Large intestine (tissue), 3 donors: ENCODE measurements at regions not wholly inside any gene's neighbourhood (a gene's known extent, or its start where the extent isn't known, plus 50 kb on each side); places are given as distances from the start of the nearest gene placed in this dataset.
"Not testable (repeated sequence)": the region's sequence is repeated elsewhere in the genome, so short reads cannot be mapped to it uniquely, and the experiment has no call there.

Source experiments
- DNase-seq, 2 donors: peaks; one replicate each; pipeline versions ENCODE4 v3.0.0 to v3.0.0-alpha.2; 2013
- H3K27ac ChIP-seq: one replicate; pipeline ENCODE4 v1.5.1; 2013; ENCODE audit warnings: low read length
- H3K27me3 ChIP-seq: 2 replicates; pipeline ENCODE4 v1.6.1; 2013; ENCODE audit warnings: low read length; ENCODE audit not compliant: control insufficient read depth, insufficient read depth
- H3K36me3 ChIP-seq: 2 replicates; pipeline ENCODE4 v1.6.1; 2013; ENCODE audit warnings: low read length; ENCODE audit not compliant: control insufficient read depth, insufficient read depth
- H3K4me1 ChIP-seq: one replicate; pipeline ENCODE4 v1.6.1; 2013; ENCODE audit warnings: low read length; ENCODE audit not compliant: control insufficient read depth, insufficient read depth
- H3K4me3 ChIP-seq: one replicate; pipeline ENCODE4 v1.5.1; 2013; ENCODE audit warnings: low read length
- H3K9me3 ChIP-seq: one replicate; pipeline ENCODE4 v1.6.1; 2013; ENCODE audit warnings: mild to moderate bottlenecking, low read depth, low read length, moderate library complexity; ENCODE audit not compliant: control insufficient read depth
- WGBS: methylation state at CpG from one replicate; pipeline ENCODE4 v1.1.5; 2013; ENCODE audit warnings: low lambda C conversion rate; ENCODE audit not compliant: insufficient coverage; 5-methylcytosine and 5-hydroxymethylcytosine counted together

DNA sequence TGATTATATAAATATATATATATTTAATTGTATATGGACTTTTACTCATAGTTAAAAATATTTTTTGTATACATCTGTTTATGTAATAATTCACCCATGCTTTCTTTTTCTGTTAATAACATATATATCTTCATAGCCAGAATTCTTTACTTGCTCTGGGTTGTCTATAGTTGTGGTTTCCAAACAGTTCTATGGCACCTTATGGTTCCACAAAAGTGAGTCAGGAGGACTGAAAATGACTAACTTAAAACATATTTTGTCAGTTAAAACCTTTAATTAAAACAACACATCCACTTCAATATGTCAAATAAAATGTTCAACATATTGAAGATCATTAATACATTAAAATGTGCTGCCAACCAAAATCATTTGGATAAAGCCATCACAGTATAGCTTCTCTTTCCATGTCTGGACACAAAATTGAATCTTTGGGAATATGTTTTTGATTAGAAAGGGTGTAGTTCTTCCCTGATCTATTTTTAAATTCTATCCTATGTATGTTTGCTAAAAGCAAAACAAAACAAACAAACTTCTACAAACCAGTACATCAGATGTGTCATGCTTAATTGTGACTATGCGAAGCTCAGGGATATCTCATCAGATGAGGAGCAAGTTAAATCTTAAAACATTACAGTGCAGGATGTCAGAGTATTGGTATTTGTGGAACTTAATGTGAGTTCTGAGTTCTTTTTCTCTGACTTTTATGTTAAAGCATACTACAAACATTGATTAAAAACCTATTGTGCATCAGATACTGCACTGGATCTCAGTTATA, 1488.4 kb upstream of the TENM4 start:
- no peaks in the 10 kb centered on the region for H3K27me3 ChIP-seq
- no peak for DNase-seq
- H3K4me1 ChIP-seq = no peaks in the 10 kb centered on the region
- H3K4me3 ChIP-seq = no peak overlapping the region
- H3K36me3 ChIP-seq = no peaks in the 10 kb centered on the region
- no peaks in the 10 kb centered on the region for H3K9me3 ChIP-seq
- no peak overlapping the region for H3K27ac ChIP-seq
- WGBS = 100% methylated on average over 1 of the region's 1 CpG

DNA sequence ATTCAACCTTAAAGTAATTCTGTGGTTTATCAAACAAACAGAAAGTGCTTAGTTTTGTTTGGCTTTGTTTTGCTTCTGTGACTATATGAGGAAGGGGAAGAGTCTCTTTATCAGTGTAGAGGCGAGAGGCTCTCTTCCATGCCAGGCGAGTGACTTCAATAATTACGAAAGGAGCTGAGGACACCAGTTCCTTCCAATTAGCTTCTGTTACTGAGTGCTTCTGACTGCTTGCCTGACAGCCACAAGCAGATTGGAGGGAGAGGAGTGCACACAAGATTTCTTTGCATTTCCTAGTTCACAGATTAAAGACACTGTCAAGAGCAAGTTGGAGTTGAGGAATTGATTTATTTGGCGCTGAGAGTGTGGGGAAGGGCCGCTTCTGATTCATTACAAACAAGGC, 1484.5 kb upstream of the TENM4 start:
- Histone ChIP-seq H3K27ac (no peak overlapping the region), H3K4me1 (no peaks in the 10 kb centered on the region), H3K4me3 (no peak overlapping the region), H3K9me3 (no peaks in the 10 kb centered on the region), H3K36me3 (no peaks in the 10 kb centered on the region), H3K27me3 (no peaks in the 10 kb centered on the region)
- no CpG with 5 or more reads among the region's 5 CpGs for WGBS
- no peak for DNase-seq

DNA sequence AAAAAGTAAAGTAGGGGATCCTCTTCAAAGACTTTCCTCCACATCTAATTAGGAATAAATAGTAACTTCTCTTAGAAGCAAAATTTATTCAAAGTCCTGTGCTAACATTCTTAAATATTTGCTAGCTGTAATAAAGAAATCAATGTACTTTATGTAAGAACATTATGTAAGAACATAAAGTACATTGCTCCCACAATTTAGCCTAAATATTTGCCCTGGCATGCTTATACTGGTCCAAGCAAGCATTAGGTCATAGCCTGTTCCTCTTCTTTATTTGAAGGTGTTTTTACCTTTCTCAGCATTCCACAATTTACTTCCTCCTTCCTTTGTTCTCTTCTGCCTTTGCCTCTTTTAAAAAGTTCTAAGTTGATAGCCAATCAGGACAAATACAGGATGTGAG, 1480.5 kb upstream of the TENM4 start:
- not testable (repeated sequence) for H3K4me3 ChIP-seq, DNase-seq, H3K4me1 ChIP-seq

DNA sequence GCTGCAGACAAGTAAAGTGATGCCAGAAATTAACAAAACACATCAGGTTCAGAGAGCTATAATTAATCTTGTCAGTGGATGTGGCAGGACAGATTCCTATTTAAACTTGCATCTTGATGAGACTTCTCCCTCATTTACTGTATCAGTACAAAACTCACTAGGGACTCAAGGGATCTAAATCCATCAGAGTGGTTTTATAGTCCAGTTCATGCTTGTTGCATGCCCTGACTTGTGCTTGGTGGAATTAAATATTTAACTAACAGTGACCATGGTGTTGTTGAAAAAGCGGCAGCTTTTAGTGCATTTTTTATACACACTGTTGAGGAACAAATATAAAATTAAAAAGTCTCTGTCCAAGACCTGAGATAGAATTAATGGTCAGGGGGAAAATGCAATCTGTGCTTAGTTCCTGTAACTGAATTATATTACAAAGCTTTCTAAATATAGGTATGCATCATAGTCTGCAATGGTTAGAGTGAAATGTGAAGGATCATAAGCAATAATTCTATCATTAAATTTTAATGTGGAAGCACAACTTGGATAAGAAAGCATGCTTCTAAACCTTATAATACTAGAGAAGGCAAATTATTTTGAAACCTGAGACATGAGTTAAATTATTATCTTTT, 1475.5 kb upstream of the TENM4 start:
- Histone ChIP-seq H3K27me3 (no peaks in the 10 kb centered on the region), H3K36me3 (no peaks in the 10 kb centered on the region), H3K4me3 (no peak overlapping the region), H3K27ac (no peak overlapping the region), H3K4me1 (no peaks in the 10 kb centered on the region), H3K9me3 (no peaks in the 10 kb centered on the region)
- WGBS = no CpG with 5 or more reads among the region's 1 CpG
- no peak for DNase-seq

More for the DNA sequence above, 1480.5 kb upstream of the TENM4 start:
- H3K27me3 ChIP-seq, H3K9me3 ChIP-seq, H3K36me3 ChIP-seq, H3K27ac ChIP-seq: not testable (repeated sequence)

DNA sequence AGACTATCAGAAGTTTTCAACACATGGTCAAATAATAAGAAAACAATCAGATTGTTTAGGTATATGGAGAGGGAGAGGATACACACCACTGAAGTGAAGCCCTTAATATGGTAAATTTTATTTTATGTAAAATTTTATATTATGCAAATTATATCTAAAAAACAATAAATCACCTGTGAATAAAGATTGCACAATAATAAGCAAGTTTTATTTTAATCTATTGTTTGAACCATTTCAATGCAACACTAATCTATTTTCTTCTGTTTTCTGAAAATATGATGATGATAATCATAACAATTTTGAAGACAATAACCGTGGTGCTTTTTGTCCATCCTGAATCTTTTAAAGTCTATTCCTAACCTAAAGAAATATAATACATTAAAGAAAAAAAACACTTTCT, 1473.5 kb upstream of the TENM4 start:
- 86% methylated on average over 1 of the region's 1 CpG for WGBS
- Histone ChIP-seq H3K27me3 (no peaks in the 10 kb centered on the region), H3K27ac (no peak overlapping the region), H3K4me3 (no peak overlapping the region), H3K9me3 (no peaks in the 10 kb centered on the region), H3K36me3 (no peaks in the 10 kb centered on the region), H3K4me1 (no peaks in the 10 kb centered on the region)
- DNase-seq = no peak

DNA sequence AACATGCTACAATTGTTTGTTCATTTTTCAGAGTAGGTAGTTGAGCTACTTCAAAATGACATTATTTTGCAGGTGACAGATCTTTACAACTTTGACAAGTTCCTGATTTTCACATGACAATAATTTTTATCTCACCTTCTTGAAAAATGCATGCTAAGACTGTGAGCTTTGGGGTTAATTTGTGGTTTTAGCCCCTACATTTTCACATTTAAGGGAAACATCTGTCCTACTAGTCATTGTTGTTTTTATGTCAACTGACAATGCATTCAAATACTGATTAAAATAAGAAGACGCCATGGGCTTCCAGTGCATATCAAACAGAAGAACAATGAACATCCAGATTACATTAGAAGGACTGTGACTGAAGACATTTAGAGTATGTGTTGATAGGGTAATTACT, 1470.8 kb upstream of the TENM4 start:
- H3K9me3 ChIP-seq = no peaks in the 10 kb centered on the region
- WGBS = no CpG with 5 or more reads among the region's 1 CpG

DNA sequence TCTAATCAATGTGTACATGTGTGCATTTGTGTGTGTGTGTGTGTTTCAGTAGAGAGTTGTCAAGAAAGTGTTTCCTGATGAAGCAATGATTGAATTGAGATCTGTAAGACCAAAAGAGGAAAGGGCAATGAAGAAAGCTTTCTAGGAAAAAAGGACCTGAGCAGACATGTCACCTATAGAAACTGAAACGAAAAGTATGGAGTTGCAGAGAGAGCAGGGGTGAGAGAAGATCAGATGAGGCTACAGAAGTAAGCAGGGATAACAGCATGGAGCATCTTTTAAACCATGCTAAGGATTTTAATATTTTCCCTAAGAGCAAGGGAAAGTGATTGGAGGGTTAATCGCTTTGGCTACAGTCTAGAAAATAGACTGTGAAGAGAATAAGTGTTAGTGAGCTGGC, 1459.4 kb upstream of the TENM4 start:
- WGBS = 85% methylated on average over 2 of the region's 2 CpGs
- H3K4me1 ChIP-seq = no peaks in the 10 kb centered on the region
- DNase-seq = peak; percentile 5 to 17
- H3K4me3 ChIP-seq = no peak overlapping the region
- H3K27me3 ChIP-seq = no peaks in the 10 kb centered on the region
- H3K27ac ChIP-seq = no peak overlapping the region
- no peaks in the 10 kb centered on the region for H3K36me3 ChIP-seq
- no peaks in the 10 kb centered on the region for H3K9me3 ChIP-seq

More for the DNA sequence above, 1470.8 kb upstream of the TENM4 start:
- H3K27me3 ChIP-seq = no peaks in the 10 kb centered on the region
- no peaks in the 10 kb centered on the region for H3K4me1 ChIP-seq
- no peak for DNase-seq
- H3K36me3 ChIP-seq = no peaks in the 10 kb centered on the region
- H3K27ac ChIP-seq = no peak overlapping the region
- H3K4me3 ChIP-seq = no peak overlapping the region

DNA sequence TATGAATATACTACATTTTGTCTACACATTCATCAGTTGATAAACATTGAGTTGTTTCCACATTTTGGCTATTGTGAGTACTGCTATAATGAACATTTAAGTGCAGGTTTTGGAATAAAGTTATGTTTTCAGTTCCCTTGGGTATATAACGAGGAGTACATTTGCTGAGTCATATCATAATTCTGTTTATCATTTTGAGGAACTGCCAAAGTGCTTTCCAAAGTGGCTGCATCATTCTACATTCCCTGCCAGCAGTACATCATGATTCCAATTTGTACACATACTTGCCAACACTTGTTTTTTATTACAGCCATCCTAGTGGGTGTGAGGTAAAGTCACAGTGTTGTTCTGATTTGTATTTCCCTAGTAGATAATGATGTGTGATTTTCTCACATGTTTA, 1458.6 kb upstream of the TENM4 start:
- Histone ChIP-seq H3K36me3 (no peaks in the 10 kb centered on the region), H3K27ac (no peak overlapping the region), H3K9me3 (no peaks in the 10 kb centered on the region), H3K4me3 (no peak overlapping the region), H3K4me1 (no peaks in the 10 kb centered on the region), H3K27me3 (no peaks in the 10 kb centered on the region)
- no peak for DNase-seq
- no CpG with 5 or more reads among the region's 1 CpG for WGBS

DNA sequence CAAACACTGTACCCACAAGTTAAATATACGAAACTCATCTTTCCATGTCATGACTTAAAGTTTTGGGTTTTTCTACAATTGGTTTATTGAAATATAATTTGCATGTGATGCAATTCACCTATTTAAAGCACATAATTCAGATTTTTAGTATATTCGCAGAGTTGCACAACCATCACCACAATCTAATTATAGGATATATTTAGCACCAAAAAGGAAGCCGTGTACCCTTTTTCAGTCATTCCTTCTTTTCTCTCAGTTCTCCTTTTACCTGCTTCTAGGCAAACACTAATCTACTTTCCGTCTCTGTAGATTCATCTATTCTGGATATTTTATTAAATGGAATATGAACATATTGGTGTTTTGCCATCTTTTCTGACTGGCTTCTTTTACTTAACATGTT, 1458.1 kb upstream of the TENM4 start:
- no peaks in the 10 kb centered on the region for H3K27me3 ChIP-seq
- no peak overlapping the region for H3K27ac ChIP-seq
- 74% methylated on average over 3 of the region's 4 CpGs for WGBS

DNA sequence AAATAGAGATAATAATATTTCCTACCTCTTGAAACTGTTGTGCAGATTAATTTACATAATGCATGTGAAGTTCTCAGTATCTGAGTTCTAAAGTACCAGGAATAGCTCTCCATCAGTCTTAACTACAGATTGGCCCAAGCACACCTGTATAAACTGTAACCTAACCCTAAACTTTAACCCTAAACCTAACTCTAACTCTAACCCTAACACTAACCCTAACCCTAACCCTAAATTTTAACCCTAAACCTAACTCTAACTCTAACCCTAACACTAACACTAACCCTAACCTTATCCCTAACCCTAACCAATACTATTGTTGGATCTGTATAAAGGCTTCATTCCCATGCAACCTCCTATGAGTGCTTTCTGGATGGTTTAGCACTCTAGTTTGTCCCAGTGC, 1445.9 kb upstream of the TENM4 start:
- H3K27me3 ChIP-seq = no peaks in the 10 kb centered on the region
- DNase-seq = no peak
- H3K36me3 ChIP-seq = no peaks in the 10 kb centered on the region
- no peak overlapping the region for H3K4me3 ChIP-seq
- H3K27ac ChIP-seq = no peak overlapping the region
- H3K4me1 ChIP-seq = no peaks in the 10 kb centered on the region
- H3K9me3 ChIP-seq = no peaks in the 10 kb centered on the region

More for the DNA sequence above, 1458.1 kb upstream of the TENM4 start:
- H3K36me3 ChIP-seq = no peaks in the 10 kb centered on the region
- DNase-seq = no peak
- no peaks in the 10 kb centered on the region for H3K9me3 ChIP-seq
- no peak overlapping the region for H3K4me3 ChIP-seq
- H3K4me1 ChIP-seq = no peaks in the 10 kb centered on the region
